ENCODE measurements at regions not wholly inside any gene's neighbourhood (a gene's known extent, or its start where the extent isn't known, plus 50 kb on each side); places are given as distances from the start of the nearest gene placed in this dataset.
"Not testable (repeated sequence)": the region's sequence is repeated elsewhere in the genome, so short reads cannot be mapped to it uniquely, and the experiment has no call there.

DNA sequence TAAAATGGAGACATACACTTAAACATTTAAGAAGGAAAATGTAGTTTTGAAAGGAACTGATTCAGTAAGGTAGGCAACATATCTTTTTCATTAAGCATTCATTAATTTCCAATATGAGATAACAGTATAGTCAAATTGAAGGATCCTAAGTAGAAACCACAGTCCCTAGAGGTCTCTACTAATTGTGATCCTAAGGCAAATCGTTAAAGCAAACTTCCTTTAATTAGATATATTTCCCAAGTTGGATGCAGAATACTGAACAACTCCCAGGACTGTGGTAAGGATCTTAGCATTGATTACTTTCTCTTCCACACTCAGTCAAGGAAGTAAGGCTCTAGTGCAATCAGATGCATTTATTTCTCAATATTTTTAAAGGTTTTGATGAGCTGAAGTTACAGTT is 604.1 kb upstream of the GJE1 start:
- Histone ChIP-seq H3K9me3 (peaks cover 0 to 10% (median 0%) of the 10 kb centered on the region in 3 donors), H3K27me3 (no peaks in the 10 kb centered on the region), H3K27ac (no peak overlapping the region), H3K36me3 (no peaks in the 10 kb centered on the region), H3K4me1 (no peaks in the 10 kb centered on the region), H3K4me3 (no peak overlapping the region)
- ATAC-seq = no peak
- TF ChIP-seq EP300 (IDR thresholded peaks at IDR 0.05) (no peak), POLR2A (IDR thresholded peaks at IDR 0.05) (no peak), POLR2AphosphoS5 (IDR thresholded peaks at IDR 0.05) (no peak)
- TF ChIP-seq, protein P1, sequence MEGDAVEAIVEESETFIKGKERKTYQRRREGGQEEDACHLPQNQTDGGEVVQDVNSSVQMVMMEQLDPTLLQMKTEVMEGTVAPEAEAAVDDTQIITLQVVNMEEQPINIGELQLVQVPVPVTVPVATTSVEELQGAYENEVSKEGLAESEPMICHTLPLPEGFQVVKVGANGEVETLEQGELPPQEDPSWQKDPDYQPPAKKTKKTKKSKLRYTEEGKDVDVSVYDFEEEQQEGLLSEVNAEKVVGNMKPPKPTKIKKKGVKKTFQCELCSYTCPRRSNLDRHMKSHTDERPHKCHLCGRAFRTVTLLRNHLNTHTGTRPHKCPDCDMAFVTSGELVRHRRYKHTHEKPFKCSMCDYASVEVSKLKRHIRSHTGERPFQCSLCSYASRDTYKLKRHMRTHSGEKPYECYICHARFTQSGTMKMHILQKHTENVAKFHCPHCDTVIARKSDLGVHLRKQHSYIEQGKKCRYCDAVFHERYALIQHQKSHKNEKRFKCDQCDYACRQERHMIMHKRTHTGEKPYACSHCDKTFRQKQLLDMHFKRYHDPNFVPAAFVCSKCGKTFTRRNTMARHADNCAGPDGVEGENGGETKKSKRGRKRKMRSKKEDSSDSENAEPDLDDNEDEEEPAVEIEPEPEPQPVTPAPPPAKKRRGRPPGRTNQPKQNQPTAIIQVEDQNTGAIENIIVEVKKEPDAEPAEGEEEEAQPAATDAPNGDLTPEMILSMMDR (IDR thresholded peaks at IDR 0.05) = no peak
- WGBS, 2 donors (ENCODE audit: low coverage in 1 of 2) = 50 to 69% methylated on average over 1 of the region's 1 CpG

DNA sequence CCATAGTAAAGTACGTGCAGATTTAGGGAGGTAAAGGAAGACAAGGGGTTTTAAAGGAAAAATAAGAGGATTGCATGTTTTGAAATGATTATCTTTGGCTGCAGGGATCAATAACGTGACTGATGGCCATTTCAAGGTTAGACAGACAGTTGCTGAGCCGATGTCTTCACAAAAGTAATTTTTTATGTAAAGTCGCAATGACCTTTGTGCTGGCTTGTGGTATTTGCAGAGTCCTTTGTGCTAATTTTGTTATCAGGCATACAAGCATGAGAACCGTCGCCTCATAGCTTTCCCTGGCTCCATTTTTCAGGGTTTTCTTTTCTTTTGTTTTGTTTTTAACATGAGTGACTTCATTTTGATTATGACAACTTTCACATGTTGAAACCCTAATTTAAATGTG is 605.7 kb upstream of the GJE1 start:
- no peak overlapping the region for H3K4me3 ChIP-seq
- H3K36me3 ChIP-seq = no peaks in the 10 kb centered on the region
- H3K9me3 ChIP-seq = peaks cover 0 to 10% (median 0%) of the 10 kb centered on the region in 3 donors
- 86 to 91% methylated on average over 6 of the region's 6 CpGs for WGBS, 2 donors (ENCODE audit: low coverage in 1 of 2)
- no peak overlapping the region for H3K27ac ChIP-seq
- ATAC-seq = no peak
- no peaks in the 10 kb centered on the region for H3K27me3 ChIP-seq
- no peaks in the 10 kb centered on the region for H3K4me1 ChIP-seq
- TF ChIP-seq EP300 (IDR thresholded peaks at IDR 0.05) = no peak
- TF ChIP-seq POLR2AphosphoS5 (IDR thresholded peaks at IDR 0.05) = no peak
- no peak for TF ChIP-seq POLR2A (IDR thresholded peaks at IDR 0.05)
- TF ChIP-seq, protein P1 (IDR thresholded peaks at IDR 0.05) = no peak

DNA sequence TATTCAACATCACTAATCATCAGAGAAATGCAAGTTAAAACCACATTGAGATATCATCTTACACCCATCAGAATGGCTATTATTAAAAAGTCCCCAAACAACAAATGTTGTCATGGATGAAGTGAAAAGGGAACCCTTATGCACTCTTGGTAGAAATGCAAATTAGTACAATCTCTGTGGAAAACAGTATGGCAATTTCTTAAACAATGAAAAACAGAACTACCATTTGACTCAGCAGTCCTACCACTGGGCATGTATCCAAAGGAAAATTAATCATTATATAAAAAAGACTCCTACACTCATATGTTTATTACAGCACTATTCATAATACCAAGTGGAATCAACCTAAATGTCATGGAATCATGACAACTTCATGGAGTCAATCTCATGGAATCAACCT is 611.3 kb upstream of the GJE1 start:
- Histone ChIP-seq H3K4me3 (no peak overlapping the region), H3K27me3 (no peaks in the 10 kb centered on the region), H3K4me1 (no peaks in the 10 kb centered on the region), H3K27ac (no peak overlapping the region), H3K9me3 (no peaks in the 10 kb centered on the region), H3K36me3 (no peaks in the 10 kb centered on the region)
- no peak for ATAC-seq
- TF ChIP-seq, protein P1 (IDR thresholded peaks at IDR 0.05) = no peak
- TF ChIP-seq EP300 (IDR thresholded peaks at IDR 0.05) = no peak
- TF ChIP-seq POLR2A (IDR thresholded peaks at IDR 0.05) = no peak
- TF ChIP-seq POLR2AphosphoS5 (IDR thresholded peaks at IDR 0.05) = no peak

DNA sequence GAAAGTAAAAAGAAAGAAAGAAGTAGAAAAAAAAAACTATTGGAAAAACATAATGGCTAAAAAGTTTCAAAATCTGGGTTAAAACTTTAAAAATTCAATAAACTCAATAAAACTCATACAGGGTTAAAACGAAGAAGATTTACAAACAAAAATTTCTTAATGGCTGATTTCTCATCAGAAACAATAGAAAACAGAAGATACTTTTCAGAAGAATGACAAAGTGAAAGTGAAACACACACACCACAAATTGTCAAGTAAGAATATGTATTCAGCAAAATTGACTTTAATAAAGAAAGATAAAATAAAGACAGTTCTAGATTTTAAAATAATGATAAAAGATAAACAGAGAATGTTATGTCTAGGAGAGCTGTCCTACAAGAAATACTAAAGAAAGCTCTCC is 618.9 kb upstream of the GJE1 start:
- Histone ChIP-seq H3K27me3 (no peaks in the 10 kb centered on the region), H3K4me3 (no peak overlapping the region), H3K9me3 (no peaks in the 10 kb centered on the region), H3K27ac (no peak overlapping the region), H3K36me3 (no peaks in the 10 kb centered on the region), H3K4me1 (no peaks in the 10 kb centered on the region)
- ATAC-seq = no peak
- no peak for TF ChIP-seq POLR2A (IDR thresholded peaks at IDR 0.05)
- TF ChIP-seq POLR2AphosphoS5 (IDR thresholded peaks at IDR 0.05) = no peak
- TF ChIP-seq EP300 (IDR thresholded peaks at IDR 0.05) = no peak
- TF ChIP-seq, protein P1 (IDR thresholded peaks at IDR 0.05) = no peak
- 40 to 80% methylated on average over 1 of the region's 1 CpG for WGBS, 2 donors (ENCODE audit: low coverage in 1 of 2)

DNA sequence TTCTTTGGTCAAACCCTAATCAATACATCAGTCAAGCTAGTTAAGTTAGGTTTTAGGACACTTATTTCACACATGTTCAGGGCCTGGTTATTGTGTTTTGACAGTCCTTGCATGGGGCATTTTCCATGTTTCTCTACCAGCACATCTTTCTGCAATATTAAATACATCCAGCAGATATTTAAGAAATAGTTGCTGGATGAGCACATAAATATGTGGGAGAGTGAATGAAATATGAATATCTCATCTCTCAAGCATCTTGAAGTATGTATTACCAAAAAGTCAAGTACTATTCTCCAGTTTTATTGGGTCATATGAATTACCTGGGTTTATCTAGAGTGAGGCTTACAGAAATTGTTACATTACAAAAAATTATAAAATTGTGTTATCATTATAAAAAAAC is 621.9 kb upstream of the GJE1 start:
- no peak overlapping the region for H3K27ac ChIP-seq

DNA sequence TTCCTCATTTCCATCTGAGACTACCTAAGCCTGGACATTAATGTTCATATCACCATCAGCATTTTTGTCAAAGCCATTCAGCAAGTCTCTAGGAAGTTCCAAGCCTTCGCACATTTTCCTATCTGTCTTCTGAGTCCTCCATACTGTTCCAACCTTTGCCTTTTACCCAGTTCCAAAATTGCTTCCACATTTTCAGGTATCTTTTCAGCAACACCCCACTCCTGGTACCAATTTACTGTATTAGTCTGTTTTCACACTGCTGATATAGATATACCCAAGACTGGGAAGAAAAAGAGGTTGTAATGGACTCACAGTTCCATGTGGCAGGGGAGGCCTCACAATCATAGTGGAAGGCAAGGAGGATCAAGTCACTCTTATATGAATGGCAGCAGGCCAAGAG is 626.7 kb upstream of the GJE1 start:
- not testable (repeated sequence) for H3K4me1 ChIP-seq, H3K36me3 ChIP-seq, H3K27ac ChIP-seq, ATAC-seq, H3K27me3 ChIP-seq, H3K4me3 ChIP-seq
- WGBS, 2 donors (ENCODE audit: low coverage in 1 of 2) = 100% methylated on average over 1 of the region's 1 CpG; no CpG with 5 or more reads in 1 of the 2 donors
- H3K9me3 ChIP-seq = peaks cover 0 to 29% (median 0%) of the 10 kb centered on the region in 3 donors

More for the DNA sequence above, 621.9 kb upstream of the GJE1 start:
- no peak for ATAC-seq
- TF ChIP-seq, protein P1 (IDR thresholded peaks at IDR 0.05) = no peak
- peaks cover 0 to 19% (median 0%) of the 10 kb centered on the region in 3 donors for H3K9me3 ChIP-seq
- H3K27me3 ChIP-seq = no peaks in the 10 kb centered on the region
- no peaks in the 10 kb centered on the region for H3K36me3 ChIP-seq
- H3K4me1 ChIP-seq = no peaks in the 10 kb centered on the region
- H3K4me3 ChIP-seq = no peak overlapping the region

DNA sequence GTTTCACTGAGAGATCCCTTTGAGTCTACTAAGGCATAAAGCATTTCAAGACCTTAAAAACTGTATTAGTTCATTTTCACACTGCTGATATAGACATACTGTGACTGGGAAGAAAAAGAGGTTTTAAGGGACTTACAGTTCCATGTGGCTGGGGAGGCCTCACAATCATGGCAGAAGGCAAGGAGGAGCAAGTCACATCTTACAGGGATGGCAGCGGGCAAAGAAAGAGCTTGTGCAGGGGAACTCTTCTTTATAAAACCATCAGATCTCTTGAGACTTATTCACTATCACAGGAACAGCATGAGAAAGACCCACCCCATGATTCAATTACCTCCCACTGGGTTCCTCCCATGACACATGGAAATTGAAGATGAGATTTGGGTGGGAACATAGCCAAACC is 628.4 kb upstream of the GJE1 start:
- peaks cover 0 to 29% (median 0%) of the 10 kb centered on the region in 3 donors for H3K9me3 ChIP-seq
- H3K4me3 ChIP-seq, H3K27me3 ChIP-seq, ATAC-seq, H3K4me1 ChIP-seq, H3K27ac ChIP-seq, H3K36me3 ChIP-seq: not testable (repeated sequence)
- 100% methylated on average over 1 of the region's 1 CpG for WGBS, 2 donors (ENCODE audit: low coverage in 1 of 2)
